IPS-NIHi11 (cell line): ENCODE measurements at regions not wholly inside any gene's neighbourhood (a gene's known extent, or its start where the extent isn't known, plus 50 kb on each side); places are given as distances from the start of the nearest gene placed in this dataset.

ENCODE experiments used
- DNase-seq: peaks from one replicate; pipeline ENCODE4 v3.0.0; 2012; ENCODE audit warnings: mixed read lengths, low spot score

- DNase-seq = no peak
Observed at GRCh38 chr10:3624367-3624766, 160.6 kb downstream of the KLF6 start.

GRCh38 chr10:3623746-3624145 is 161.3 kb downstream of the KLF6 start:
- DNase-seq = no peak

GRCh38 chr10:3622845-3623621 is 162.0 kb downstream of the KLF6 start:
- DNase-seq = no peak

DNA sequence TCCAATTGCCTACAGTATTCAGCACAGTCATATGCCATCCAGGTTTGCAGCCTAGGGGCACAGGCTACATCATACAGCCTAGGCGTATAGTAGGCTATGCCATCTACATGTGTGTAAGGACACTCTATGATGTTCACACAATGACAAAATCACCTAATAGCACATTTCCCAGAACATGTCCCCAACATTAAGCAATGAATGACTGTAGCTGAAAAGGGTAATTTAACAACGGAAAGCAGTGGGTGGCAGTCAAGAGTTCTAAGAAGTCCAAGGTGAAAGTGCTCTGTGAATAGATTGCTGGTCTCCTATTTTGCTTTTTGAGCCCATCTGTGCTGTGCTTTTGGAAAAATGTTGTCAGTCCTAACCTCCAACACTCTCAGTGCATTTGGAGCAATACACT is 162.6 kb downstream of the KLF6 start:
- DNase-seq = no peak

DNA sequence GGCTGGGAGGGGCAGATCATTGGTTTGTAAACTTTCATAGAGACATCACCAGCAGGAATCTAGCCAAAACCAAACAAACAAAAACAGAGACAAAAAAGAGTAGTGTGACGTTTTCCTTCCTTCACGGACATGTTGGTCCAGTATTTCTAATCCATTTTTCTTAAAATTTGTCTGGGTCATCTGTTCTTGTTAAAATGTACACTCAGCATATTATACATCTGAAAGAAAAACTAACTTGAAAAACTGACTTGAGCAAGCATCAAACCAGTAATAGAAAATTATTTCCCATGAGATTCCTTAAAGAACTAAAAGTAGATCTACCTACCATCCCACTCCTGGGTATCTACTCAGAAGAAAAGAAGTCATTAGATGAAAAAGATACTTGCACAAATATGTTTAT is 164.2 kb downstream of the KLF6 start:
- DNase-seq = no peak

- no peak for DNase-seq
Observed at GRCh38 chr10:3619241-3619640, 165.8 kb downstream of the KLF6 start.

DNA sequence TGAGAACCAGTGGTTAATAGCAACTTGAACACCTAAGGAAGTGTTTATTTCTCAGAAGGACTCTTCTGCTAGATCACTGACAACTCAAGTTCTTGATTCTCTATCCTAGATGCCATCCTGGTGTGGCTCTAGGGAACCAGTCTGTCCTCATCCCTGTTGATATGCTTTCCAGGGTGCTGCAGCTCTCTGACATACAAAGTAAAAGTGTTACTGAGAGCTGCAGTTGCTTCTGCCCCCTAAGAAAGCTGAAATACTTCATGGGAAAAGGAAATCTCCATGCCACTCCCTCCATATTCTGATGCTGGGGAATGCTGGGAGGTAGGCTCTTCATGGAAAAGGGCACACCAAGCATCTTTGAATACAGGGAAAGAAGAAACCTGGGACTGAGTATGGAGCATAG is 168.1 kb downstream of the KLF6 start:
- no peak for DNase-seq

DNA sequence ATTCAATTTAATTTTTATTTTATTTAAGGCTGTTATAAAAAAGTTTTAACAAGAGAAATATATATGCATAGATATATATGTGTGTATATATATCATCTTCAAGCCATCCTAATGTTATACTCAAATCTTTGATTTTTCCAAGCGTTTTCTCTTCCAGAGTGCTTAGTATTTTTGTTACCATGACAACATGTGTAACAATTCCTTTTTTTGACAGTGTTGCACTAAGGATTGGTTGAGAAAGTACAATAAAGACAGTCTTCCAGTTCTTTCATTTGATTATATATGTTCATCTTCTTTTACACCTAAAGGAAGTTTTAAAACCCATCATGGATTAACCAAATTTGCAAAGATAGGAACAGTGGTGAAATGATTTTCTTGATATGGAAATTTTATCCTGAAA is 171.7 kb downstream of the KLF6 start:
- no peak for DNase-seq

DNA sequence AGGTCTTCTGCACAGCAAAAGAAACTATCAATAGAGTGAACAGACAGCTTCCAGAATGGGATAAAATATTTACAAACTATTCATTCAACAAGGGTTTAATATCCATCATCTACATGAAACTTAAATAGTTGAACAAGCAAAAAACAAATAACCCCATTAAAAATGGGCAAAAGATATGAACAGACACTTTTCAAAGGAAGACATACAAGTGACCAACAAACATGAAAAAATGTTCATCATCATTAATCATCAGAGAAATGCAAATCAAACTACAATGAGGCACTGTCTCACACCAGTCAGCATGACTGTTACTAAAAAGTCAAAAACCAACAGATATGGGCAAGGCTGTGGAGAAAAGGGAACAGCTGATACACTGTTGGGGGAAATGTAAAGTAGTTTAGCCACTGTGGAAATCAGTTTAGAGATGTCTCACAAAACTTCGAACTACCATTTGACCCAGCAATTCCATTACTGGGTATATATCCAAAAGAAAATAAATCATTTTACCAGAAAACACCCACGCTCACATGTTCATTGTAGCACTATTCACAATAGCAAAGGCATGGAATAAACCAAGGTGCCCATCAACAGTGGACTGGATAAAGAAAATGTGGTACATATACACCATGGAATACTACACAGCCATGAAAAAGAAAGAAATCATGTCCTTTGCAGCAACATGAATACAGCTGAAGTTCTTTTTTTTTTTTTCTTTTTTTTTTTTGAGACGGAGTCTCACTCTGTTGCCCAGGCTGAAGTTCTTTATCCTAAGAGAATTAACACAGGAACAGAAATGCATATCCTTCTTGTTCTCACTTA is 172.6 kb downstream of the KLF6 start:
- DNase-seq = no peak

DNA sequence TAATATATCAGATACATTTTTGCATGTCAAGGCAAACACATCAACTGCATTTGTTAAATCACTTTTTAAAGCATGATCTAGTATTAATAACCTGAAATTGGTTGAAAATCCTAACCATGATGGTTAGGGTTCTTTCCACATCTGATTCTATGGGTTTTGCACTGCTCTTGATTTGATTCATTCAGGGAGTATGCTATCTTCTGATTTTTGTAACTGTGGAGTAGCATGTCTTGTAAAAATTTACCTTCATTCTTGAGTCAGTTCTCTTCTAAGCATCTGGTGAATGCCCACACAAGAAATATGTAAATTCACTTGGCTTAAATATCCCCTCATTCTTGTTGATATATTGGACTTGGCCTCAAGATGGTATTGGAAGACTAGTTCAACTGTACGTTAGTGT is 178.7 kb downstream of the KLF6 start:
- DNase-seq = no peak

- DNase-seq = no peak
Observed at GRCh38 chr10:3605882-3606281, 179.1 kb downstream of the KLF6 start.

DNA sequence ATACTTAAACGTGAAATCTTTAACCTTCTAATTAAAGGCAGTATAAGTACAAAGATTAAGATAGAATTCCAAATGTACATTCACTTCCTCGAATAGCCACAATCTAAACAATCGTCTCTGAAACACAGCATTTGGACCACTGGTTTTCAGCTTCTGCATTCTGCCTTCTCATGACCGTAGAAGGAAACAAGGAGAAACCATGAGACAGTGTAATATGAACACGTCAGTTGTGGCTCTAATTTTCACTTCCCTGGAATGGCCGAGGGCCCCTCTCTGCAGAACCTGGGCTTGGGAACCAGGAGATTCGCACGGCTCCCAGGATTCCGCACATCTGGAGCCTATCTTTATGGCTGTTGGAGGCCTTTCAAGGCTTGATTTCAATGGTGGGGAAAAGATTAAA is 189.3 kb downstream of the KLF6 start:
- no peak for DNase-seq

DNA sequence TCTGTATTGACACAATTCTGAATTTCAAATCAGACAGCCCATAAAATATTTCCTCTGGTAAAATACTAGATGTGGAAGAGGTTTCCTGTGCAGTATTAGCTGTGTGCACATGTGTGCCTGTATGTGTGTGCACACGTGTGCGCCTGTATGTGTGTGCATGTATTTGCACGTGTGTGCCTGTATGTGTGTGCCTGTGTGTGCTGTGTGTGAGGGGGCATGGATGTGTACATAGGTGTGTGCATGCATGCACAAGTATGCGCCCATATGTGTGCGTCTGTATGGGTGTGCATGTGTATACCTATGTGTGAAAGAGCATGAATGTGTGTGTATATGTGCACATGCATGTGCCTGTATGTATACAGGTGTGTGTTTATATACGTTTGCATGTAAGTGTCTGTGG is 191.4 kb downstream of the KLF6 start:
- DNase-seq = no peak

- DNase-seq = no peak
Observed at GRCh38 chr10:3592424-3592823, 192.6 kb downstream of the KLF6 start.

- DNase-seq = no peak
Observed at GRCh38 chr10:3588816-3589215, 196.2 kb downstream of the KLF6 start.

GRCh38 chr10:3588346-3588745 is 196.7 kb downstream of the KLF6 start:
- DNase-seq = no peak

- no peak for DNase-seq
Observed at GRCh38 chr10:3584926-3585784, 199.9 kb downstream of the KLF6 start.

- no peak for DNase-seq
Observed at GRCh38 chr10:3580565-3580964, 204.4 kb downstream of the KLF6 start.

DNA sequence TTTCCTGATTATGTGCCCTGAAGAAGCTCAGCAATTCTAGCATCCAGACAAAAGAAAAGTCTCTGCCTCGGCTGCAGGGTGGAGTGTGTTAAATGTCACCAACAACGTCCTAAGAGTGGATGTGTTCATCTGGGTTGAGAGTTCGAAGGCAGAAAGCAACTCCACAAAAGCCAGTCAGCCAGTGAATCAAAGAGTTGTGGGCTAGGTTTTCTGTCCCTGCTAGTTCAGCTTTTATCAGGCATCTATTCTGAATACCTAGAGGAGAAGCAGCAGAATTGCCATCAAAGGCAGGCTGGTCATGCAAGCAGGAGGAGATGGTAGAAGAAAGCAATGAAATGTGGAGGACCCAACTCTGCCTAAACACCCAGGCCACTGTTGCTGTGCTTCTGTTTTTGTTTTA is 205.2 kb downstream of the KLF6 start:
- no peak for DNase-seq

GRCh38 chr10:3578682-3579081 is 206.3 kb downstream of the KLF6 start:
- DNase-seq = no peak

DNA sequence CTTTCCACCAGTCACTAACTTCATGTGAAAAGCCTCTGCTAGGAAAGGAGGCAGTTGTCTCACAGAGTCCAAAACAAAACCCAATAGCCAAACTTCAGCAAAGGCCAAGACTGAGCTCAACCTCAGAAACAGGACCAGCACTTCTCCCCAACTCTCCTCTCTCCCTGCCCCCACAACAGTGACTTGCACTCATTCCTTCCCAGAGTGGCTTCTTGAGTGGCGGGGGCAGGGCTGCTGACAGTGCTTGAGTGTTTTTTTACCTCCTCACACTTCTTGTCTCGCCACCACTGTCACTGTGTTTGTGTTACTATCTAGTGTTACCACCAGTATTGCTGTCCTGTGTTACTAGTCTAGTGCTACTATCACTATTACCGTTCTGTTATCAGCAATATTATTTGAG is 206.8 kb downstream of the KLF6 start:
- no peak for DNase-seq

DNA sequence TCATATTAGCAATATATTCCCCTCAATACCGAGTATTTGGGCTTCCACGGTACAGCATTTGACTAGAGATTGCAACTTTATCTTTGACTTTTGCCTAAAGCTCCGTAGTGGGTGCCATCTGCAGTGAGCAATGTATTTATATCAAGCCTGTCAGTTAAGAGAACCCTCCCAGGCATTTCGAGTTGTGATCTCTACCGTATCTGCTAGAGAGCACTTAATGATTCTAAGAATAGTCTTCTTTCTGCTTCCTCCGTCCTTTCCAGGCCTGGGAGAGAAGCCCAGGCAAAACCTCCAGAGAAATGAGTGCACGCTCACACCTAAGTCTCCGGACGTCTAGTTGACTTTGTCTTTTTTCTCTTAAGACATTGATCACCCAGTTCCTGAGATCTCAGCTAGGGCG is 210.6 kb downstream of the KLF6 start:
- DNase-seq = no peak

DNA sequence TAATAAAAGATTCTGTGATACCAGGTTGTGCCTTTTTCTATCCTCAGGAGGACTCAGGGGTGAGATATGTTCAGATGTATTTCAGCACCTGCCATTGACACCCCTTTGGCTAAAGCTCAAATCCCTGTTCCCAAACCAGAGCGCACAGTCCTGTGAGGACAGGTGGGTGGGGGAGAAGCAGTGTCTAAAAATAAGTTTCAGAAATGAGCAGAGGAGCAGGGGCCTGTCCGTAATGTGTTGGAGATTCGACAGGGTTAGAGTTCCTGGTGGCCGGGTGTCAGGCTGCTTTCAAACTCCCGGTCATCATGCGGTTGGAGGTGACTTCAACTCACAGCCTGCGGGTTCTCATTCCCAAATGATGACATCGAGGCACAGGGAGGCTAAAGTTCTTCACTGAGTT is 211.5 kb downstream of the KLF6 start:
- DNase-seq = no peak
